ENCODE measurements at regions not wholly inside any gene's neighbourhood (a gene's known extent, or its start where the extent isn't known, plus 50 kb on each side); places are given as distances from the start of the nearest gene placed in this dataset.
"Not testable (repeated sequence)": the region's sequence is repeated elsewhere in the genome, so short reads cannot be mapped to it uniquely, and the experiment has no call there.

DNA sequence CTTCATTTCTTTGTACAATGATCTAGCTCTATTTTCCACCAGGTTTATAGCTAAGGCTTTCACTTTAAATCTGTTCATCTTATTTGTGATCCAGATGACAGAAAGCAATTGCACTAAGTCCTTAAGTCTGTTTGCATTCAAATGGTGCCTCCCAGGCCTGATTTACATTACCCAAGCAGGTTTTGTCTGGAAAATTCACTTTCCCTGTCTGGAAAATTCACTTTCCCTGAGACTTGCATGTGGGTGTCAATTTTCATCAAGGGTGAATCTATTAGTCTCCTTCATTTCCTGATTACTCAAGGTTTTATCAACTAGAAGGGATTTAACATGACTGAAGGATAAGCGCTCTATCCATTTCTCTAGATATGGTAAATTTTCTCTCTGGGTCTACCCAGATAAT is 1480.2 kb upstream of the GOT2 start:
- no peak for DNase-seq

GRCh38 chr16:60206516-60206915 is 1472.4 kb upstream of the GOT2 start:
- DNase-seq, result no peak

GRCh38 chr16:60204181-60204580 is 1470.1 kb upstream of the GOT2 start:
- DNase-seq, result no peak

DNA sequence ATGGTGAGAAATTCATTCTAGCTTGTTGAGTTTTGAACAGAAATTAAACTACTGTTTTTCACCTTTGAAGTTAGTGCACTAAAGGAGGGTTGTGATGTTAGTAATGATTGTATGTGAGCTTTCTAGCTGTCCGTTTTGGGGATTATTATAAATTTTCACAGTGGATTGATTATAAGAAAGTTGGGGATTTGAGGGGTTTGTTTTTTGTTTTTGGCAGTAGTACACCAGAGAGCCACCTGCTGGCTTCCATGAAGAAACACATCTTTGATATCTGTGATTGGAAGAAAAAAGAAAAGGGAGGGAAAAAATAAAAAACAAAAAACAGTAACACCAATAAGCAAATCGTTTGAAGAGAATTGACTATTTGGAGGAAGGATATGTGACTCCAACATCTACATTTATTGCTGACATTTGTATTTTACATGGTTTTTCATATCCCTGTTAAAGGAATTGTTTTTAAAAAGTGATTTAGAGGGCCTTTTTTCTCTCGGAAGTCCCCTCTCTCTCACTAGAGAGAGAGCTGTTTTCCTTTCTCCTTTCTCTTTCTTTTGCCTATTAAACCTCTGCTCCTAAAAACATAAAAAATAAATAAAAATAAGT is 1469.5 kb upstream of the GOT2 start:
- DNase-seq, result peak in 3 of 4 experiments; percentile 12 to 26 (median 13)

DNA sequence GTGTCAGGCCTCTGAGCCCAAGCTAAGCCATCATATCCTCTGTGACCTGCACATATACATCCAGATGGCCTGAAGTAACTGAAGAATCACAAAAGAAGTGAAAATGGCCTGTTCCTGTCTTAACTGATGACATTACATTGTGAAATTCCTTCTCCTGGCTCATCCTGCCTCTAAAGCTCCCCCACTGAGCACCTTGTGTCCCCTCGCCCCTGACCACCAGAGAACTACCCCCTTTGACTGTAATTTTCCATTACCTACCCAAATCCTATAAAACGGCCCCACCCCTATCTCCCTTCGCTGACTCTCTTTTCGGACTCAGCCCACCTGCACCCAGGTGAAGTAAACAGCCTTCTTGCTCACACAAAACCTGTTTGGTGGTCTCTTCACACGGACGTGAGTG is 1466.6 kb upstream of the GOT2 start:
- DNase-seq, result not testable (repeated sequence)

- DNase-seq, result no peak
These were observed 1466.0 kb upstream of the GOT2 start for GRCh38 chr16:60200161-60200560.

DNA sequence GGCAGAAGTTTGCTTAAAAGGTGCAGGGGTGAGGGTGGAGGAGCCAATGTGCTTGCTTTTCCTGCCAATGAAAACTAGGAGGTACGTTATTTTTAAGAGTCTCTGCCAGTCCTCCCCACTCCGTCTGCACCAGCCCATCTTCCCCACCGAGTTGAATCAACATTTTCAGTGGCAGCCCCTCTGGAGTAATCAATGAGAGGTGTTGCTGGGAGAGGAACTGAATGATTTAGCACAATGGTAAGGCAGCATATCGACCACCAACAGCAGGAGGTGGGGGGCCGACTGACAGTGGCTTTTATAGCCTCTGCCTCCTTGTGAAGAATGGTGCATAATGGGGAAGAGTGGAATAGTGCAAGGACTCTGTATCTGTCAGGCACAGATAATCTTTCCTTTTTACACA is 1465.0 kb upstream of the GOT2 start:
- no peak for DNase-seq

DNA sequence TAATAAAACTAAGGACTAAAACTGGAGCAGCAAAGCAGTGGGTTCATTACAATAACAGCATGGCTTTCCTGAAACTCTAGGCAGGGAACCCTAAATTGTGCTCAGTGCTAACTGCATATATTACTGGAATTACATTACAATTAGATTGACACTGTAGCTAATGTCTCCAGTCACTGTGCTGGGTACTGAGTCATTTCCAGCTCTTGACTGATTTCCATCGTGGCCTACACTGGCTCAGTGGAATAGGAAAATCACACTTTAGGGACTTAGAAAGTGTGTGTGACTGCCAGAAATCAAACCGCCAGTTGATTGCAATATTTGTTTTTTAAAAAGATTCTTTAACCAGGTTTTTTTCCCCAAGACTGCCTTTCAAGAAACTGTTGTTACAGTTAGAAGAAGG is 1447.4 kb upstream of the GOT2 start:
- DNase-seq, result no peak

DNA sequence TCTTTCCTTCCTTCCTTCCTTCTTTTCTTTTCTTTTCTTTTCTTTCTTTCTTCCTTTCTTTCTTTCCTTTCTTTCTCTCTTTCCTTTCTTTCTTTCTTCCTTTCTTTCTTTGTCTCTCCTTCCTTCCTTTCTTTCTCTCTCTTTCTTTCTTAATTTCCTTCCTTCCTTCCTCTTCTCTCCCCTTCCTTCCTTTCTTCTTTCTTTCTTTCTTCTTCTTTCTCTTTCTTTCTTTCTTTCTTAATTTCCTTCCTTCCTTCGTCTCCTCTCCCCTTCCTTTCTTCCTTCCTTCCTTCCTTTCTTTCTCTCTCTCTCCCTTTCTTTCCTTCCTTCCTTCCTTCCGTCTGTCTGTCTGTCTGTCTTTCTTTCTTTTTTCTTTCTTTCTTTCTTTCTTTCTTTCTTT is 1446.5 kb upstream of the GOT2 start:
- no peak for DNase-seq

DNA sequence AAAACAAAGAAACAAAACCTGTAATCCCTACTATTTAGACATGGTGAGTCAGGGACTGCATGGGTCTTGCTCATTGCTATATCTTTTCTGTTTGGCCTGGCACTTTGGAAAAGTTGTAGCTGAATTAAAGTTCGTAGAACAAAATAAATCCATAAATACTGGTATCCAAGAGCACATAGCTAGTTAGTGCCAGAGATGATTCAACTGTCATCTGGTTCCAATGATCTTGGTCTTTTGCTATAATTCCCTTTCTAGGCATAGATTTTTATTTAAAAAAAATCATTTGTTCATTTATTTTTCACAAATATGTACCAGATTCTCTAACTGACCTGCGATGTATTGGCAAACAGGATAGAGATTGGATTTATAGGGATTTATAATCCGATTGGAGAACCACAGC is 1436.1 kb upstream of the GOT2 start:
- DNase-seq, result no peak

DNA sequence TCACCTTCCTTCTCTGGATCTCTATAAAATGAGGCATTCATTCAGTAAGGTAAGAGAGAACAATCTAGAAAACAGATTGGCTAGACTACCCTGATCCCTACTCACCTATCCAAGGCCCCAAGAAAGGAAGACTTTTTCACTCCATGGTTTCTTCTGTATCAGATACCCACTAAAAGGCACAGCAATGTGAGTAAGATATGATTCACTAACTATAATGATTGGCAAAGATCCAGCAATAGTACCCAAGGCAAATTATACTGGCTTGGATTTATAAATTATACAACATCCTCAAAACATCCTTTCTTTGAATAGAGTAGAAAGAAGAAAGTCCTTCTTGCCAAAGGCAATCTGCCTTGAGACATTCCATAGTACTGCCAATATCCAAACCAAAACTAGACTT is 1432.0 kb upstream of the GOT2 start:
- DNase-seq, result no peak

DNA sequence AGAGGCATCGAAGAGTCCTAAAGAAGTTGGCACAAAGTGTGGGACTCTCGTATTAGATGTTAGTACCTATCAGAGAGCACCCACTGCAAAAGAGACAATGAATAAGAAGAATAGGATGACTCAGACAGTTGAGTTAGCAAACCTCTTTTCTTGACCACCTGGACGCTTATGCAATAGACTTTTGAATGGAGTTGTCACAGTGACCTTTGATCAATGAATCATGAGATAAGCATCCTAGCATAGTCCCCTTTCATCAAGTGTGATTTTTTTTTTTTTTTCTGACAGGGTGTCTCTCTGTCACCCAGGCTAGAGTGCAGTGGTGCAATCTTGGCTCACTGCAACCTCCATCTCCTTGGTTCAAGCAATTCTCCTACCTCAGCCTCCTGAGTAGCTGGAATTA is 1417.9 kb upstream of the GOT2 start:
- no peak for DNase-seq

DNA sequence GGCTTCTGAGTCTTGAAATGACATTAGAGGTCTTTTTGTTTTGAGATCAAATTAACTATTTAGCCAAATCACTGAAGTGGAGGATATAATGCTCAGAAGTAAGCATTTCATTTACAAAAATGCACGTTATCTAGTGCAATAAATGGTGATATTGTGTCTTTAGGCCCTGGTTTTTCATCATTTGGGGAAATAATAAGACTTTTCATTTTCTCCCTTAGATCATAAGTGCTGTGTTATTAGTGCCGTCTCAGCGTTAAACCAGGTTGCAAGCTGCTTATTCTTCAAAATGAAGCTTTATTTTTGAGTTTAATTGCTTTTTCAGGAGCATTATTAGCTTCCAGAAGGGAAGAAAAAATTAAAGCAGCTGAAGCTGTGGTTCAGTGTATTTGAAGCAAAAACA is 1416.8 kb upstream of the GOT2 start:
- no peak for DNase-seq

DNA sequence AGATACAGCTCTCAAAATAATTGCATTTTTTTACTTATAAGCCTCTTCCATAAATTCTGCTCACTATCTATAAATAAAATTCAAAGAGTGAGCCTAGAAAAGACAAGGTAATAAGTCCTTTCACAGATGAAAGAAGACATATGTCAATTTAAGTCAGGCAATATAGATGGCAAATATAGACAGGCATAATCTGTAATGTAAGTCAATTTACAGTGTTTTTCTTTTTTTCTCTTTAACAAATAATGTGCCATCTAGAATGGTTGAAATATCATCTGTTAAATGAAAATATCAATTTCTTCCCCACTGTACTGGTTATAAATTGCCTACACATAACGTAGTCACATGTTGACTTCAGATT is 1409.2 kb upstream of the GOT2 start:
- no peak for DNase-seq

- no peak for DNase-seq
These were observed 1408.7 kb upstream of the GOT2 start for GRCh38 chr16:60142619-60143347.

GRCh38 chr16:60137891-60138290 is 1403.8 kb upstream of the GOT2 start:
- DNase-seq, result no peak

DNA sequence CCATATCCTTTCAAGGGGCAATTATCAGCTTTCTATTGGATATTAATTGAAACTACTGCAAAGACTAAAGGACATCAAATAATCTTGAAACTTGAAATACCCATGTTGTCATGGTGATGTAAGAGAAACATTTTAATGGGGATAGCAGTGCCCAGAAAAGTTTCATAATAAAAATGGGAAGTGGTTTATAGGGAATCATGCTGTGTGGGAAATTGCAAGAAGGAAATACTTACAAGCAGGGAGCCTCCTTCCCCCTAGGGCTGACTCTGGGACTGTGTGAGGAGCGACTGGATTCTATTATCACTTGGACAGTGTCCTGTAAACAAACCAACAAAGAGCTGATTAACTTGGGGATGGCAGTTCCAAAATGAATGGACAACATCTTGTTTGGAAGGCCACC is 1393.1 kb upstream of the GOT2 start:
- peak; percentile 24 to 61 (median 40) for DNase-seq

- DNase-seq, result not testable (repeated sequence)
These were observed 1392.0 kb upstream of the GOT2 start for GRCh38 chr16:60126115-60126514.

DNA sequence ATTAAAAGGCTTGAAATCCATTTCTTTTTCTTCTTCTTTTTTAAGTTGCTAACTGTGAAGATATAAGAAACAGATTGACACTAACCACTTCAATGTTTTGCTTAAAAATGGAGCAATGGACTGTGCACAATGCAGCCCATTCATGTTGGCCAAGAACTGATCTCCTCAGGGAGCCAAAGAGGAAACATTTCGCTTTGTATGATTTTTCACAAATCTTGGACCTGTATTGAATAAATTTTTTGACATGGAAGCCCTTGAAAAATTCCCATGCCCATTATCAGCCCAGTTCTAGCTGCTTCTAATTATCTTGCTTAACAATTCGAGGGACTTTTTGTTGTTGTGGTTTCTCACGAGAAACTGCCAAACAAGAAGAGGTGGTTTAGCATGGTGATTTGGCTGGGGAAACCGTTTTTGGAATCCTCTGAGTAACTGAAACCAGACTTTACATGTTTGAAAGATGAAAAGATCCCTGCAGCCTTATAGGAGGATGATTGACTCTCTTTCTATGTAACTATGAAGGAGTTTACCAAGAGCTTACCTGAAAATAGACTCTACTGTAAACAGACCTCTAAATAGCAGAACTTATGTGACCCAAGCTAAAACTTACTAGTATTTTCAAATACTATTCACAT is 1389.4 kb upstream of the GOT2 start:
- DNase-seq, result no peak

- DNase-seq, result no peak
These were observed 1386.5 kb upstream of the GOT2 start for GRCh38 chr16:60120586-60120985.

- no peak for DNase-seq
These were observed 1376.4 kb upstream of the GOT2 start for GRCh38 chr16:60110531-60110930.

GRCh38 chr16:60107871-60108270 is 1373.8 kb upstream of the GOT2 start:
- peak; percentile 1 to 22 (median 8) for DNase-seq

DNA sequence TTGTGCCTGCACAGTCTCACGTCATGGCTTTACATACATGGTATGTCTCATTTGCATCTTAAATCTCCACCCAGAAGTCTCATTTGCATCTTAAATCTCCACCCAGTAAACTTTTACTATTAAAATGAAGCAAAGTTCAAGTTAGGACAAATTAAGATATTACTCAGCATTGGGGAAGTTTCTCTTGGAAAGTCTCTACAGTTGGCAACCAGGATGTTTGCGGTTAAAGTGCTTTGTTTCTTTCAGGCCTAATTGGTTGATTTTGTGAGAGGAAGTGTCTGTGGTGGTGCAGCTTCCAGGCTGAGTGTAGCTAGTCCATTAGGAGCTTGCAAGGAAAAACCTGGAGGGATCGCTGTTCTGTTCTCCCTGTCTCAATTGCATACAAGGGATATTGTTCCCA is 1373.3 kb upstream of the GOT2 start:
- DNase-seq, result peak; percentile 41 to 70 (median 58)

DNA sequence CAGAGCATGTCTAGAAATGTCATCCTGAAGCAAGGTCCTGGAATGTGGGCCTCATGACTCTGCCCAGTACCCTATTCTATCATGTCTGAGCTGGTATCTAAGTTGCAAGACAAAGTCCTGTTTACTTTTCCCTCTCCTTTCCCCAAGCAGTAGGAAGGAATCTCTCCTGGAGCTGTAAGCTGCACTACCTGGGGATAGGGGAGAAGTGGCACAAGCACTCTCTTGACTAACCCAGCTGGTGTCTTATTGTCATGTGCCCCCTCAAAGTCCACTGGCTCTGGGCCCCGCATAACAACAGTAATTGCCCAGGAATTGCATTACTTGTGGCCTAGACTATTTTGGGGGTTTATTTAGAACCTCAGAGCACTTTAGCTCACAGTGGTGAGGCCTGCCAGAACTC is 1366.3 kb upstream of the GOT2 start:
- no peak for DNase-seq
